ENCODE measurements at regions not wholly inside any gene's neighbourhood (a gene's known extent, or its start where the extent isn't known, plus 50 kb on each side); places are given as distances from the start of the nearest gene placed in this dataset.

DNA sequence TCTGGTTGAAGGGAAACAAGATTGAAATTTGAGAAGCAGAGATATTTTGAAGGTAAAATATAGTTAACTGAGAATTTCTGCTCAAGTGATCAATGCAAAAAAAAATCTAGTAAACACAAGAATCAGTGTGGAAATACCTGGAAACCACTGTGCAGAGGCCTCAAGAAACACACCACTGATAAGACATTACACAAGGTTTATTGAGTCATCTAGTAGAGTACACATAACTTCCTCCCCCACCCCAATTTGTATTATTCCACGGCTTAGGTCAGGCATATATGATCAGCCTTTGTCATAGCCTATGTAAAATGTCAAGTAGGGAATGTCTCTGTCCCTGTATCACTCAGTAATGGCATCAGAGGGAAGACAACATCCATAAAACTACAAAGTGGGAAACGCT, 447.8 kb upstream of the BCHE start:
- no peaks in the 10 kb centered on the region for H3K9me3 ChIP-seq (ENCODE audit: control extremely low read depth in 1 of 3, control insufficient read depth in 2 of 3, insufficient read depth in 1 of 3, low read length in 2 of 3)
- H3K27ac Mint-ChIP-seq = no peak overlapping the region
- no peak overlapping the region for H3K4me3 Mint-ChIP-seq
- intact Hi-C loops (cut with micrococcal nuclease) = no loop called here
- no peak for ATAC-seq (ENCODE audit: low read depth)
- POLR2A ChIA-PET = no interaction called here
- H3K9me3 Mint-ChIP-seq (ENCODE audit: insufficient read depth) = no peaks in the 10 kb centered on the region
- H3K27me3 ChIP-seq (replicated peaks in 1 of 4; ENCODE audit: control extremely low read depth in 1 of 4, control insufficient read depth in 3 of 4, insufficient read depth in 4 of 4, low read length in 3 of 4) = no peaks in the 10 kb centered on the region
- H3K4me1 Mint-ChIP-seq = no peaks in the 10 kb centered on the region
- no peak overlapping the region for H3K9ac ChIP-seq (ENCODE audit: low read length)
- H2AFZ ChIP-seq (ENCODE audit: insufficient read depth, low read depth, low read length, poor library complexity, severe bottlenecking) = no peak overlapping the region
- H3K36me3 ChIP-seq (replicated peaks in 1 of 2; ENCODE audit: control extremely low read depth in 1 of 2, control insufficient read depth in 1 of 2, extremely low read depth in 1 of 2, insufficient read depth in 2 of 2, low read length in 1 of 2) = no peaks in the 10 kb centered on the region
- no peaks in the 10 kb centered on the region for H3K4me1 ChIP-seq (ENCODE audit: control insufficient read depth in 2 of 2, insufficient read depth in 2 of 2, low read length in 2 of 2)
- TF ChIP-seq, protein P1, sequence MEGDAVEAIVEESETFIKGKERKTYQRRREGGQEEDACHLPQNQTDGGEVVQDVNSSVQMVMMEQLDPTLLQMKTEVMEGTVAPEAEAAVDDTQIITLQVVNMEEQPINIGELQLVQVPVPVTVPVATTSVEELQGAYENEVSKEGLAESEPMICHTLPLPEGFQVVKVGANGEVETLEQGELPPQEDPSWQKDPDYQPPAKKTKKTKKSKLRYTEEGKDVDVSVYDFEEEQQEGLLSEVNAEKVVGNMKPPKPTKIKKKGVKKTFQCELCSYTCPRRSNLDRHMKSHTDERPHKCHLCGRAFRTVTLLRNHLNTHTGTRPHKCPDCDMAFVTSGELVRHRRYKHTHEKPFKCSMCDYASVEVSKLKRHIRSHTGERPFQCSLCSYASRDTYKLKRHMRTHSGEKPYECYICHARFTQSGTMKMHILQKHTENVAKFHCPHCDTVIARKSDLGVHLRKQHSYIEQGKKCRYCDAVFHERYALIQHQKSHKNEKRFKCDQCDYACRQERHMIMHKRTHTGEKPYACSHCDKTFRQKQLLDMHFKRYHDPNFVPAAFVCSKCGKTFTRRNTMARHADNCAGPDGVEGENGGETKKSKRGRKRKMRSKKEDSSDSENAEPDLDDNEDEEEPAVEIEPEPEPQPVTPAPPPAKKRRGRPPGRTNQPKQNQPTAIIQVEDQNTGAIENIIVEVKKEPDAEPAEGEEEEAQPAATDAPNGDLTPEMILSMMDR (IDR thresholded peaks at IDR 0.05) = no peak
- no CpG with 5 or more reads among the region's 2 CpGs for WGBS (ENCODE audit: insufficient coverage)
- no peaks in the 10 kb centered on the region for H3K27me3 Mint-ChIP-seq
- H4K20me1 ChIP-seq (ENCODE audit: control insufficient read depth, insufficient read depth, low read length, poor library complexity, severe bottlenecking) = no peaks in the 10 kb centered on the region
- no peak for DNase-seq
- H3K79me2 ChIP-seq (ENCODE audit: control insufficient read depth, insufficient read depth, low read length) = no peaks in the 10 kb centered on the region
- H3K4me3 ChIP-seq (ENCODE audit: control extremely low read depth in 1 of 5, extremely low read depth in 1 of 5, insufficient read depth in 1 of 5, low read depth in 2 of 5, low read length in 4 of 5) = no peak overlapping the region
- no peak overlapping the region for H3K27ac ChIP-seq (ENCODE audit: low read length in 2 of 2)
- H3K4me2 ChIP-seq (replicated peaks; ENCODE audit: low read depth, low read length, poor library complexity, severe bottlenecking) = no peak overlapping the region
- CTCF ChIA-PET = no interaction called here

DNA sequence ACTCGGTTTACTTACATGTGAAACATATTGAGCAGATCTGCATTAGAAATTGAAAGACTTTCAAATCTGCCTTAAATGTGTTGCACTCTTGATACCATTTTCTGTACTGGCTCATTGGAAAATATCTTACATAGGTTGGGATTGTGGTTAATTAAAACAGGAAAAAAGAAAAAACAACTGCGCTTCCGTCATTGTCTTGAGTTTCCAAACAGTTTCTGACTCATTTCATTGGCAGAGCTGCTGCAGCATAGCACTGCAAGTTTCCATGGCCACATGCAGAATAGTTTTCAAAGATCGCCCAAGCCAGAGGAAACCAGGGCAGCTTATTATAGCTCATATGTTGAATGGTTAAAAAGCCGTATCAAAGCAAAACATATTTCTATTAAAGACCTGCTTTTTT, 446.6 kb upstream of the BCHE start:
- WGBS (ENCODE audit: insufficient coverage) = 100% methylated on average over 2 of the region's 5 CpGs
- no peak overlapping the region for H3K27ac Mint-ChIP-seq
- no peaks in the 10 kb centered on the region for H3K9me3 Mint-ChIP-seq (ENCODE audit: insufficient read depth)
- CTCF ChIA-PET = no interaction called here
- no peak overlapping the region for H3K4me3 Mint-ChIP-seq
- H3K4me3 ChIP-seq (ENCODE audit: control extremely low read depth in 1 of 5, extremely low read depth in 1 of 5, insufficient read depth in 1 of 5, low read depth in 2 of 5, low read length in 4 of 5) = no peak overlapping the region
- TF ChIP-seq EZH2 (IDR thresholded peaks at IDR 0.05; ENCODE audit: borderline replicate concordance, insufficient read depth, low read depth, low read length, poor library complexity, severe bottlenecking) = no peak
- TF ChIP-seq, protein P1 (IDR thresholded peaks at IDR 0.05) = no peak
- no peaks in the 10 kb centered on the region for H3K9me3 ChIP-seq (ENCODE audit: control extremely low read depth in 1 of 3, control insufficient read depth in 2 of 3, insufficient read depth in 1 of 3, low read length in 2 of 3)
- no peaks in the 10 kb centered on the region for H3K27me3 ChIP-seq (replicated peaks in 1 of 4; ENCODE audit: control extremely low read depth in 1 of 4, control insufficient read depth in 3 of 4, insufficient read depth in 4 of 4, low read length in 3 of 4)
- no peak for ATAC-seq (ENCODE audit: low read depth)
- H3K9ac ChIP-seq (ENCODE audit: low read length) = no peak overlapping the region
- no peak overlapping the region for H2AFZ ChIP-seq (ENCODE audit: insufficient read depth, low read depth, low read length, poor library complexity, severe bottlenecking)
- no peaks in the 10 kb centered on the region for H3K36me3 ChIP-seq (replicated peaks in 1 of 2; ENCODE audit: control extremely low read depth in 1 of 2, control insufficient read depth in 1 of 2, extremely low read depth in 1 of 2, insufficient read depth in 2 of 2, low read length in 1 of 2)
- no peaks in the 10 kb centered on the region for H3K4me1 Mint-ChIP-seq
- H3K27ac ChIP-seq (ENCODE audit: low read length in 2 of 2) = no peak overlapping the region
- intact Hi-C loops (cut with micrococcal nuclease) = no loop called here
- no peaks in the 10 kb centered on the region for H4K20me1 ChIP-seq (ENCODE audit: control insufficient read depth, insufficient read depth, low read length, poor library complexity, severe bottlenecking)
- H3K4me1 ChIP-seq (ENCODE audit: control insufficient read depth in 2 of 2, insufficient read depth in 2 of 2, low read length in 2 of 2) = no peaks in the 10 kb centered on the region
- no peaks in the 10 kb centered on the region for H3K79me2 ChIP-seq (ENCODE audit: control insufficient read depth, insufficient read depth, low read length)
- DNase-seq = no peak
- POLR2A ChIA-PET = no interaction called here
- H3K27me3 Mint-ChIP-seq = no peaks in the 10 kb centered on the region
- H3K4me2 ChIP-seq (replicated peaks; ENCODE audit: low read depth, low read length, poor library complexity, severe bottlenecking) = no peak overlapping the region
